HepG2 (cell line): ENCODE measurements at regions not wholly inside any gene's neighbourhood (a gene's known extent, or its start where the extent isn't known, plus 50 kb on each side); places are given as distances from the start of the nearest gene placed in this dataset.

ENCODE experiments used
- ATAC-seq: fragments of 200-7000 bp; cut with Tn5 transposase; 3 replicates; pipeline ENCODE4 v1.9.1; 2020; ENCODE audit warnings: mild to moderate bottlenecking, moderate library complexity
- BruUV-seq: library from RNA; stranded (reverse); fragments of 400-500 nt; replicated peaks from 2 replicates; lab custom pipeline; 2021; lab: Mats Ljungman, UMichigan
- CTCF ChIA-PET: fragments of 300-600 bp; formaldehyde crosslinking; extraction: SDS; loops from one replicate; lab custom pipeline; 2021; ENCODE audit warnings: low total read pairs, inconsistent platforms, low intra/inter-chr PET ratio; lab: Yijun Ruan, JAX
- POLR2A ChIA-PET: fragments of 350-600 bp; sonication (Branson Sonifier 250); formaldehyde crosslinking; loops from one replicate; lab custom pipeline; 2020; ENCODE audit warnings: antibody characterized with exemption, inconsistent platforms; lab: Yijun Ruan, JAX
- DNase-seq: peaks from one replicate; pipeline ENCODE4 v3.0.0-alpha.2; 2015; ENCODE audit warnings: low spot score
- FAIRE-seq: peaks from 3 replicates; lab custom pipeline; 2011; peaks lifted over from hg19 to GRCh38; lab: Jason Lieb, UNC
- H2AFZ ChIP-seq: one replicate; pipeline ENCODE4 v1.6.1; 2011; ENCODE audit warnings: low read length, inconsistent platforms
- H3K27ac ChIP-seq: fragments of 300-600 bp; 3 replicates; pipeline ENCODE4 v1.8.0; 2011; ENCODE audit warnings: mixed run types, mild to moderate bottlenecking, mixed read lengths, low read length, inconsistent platforms; ENCODE audit not compliant: insufficient read depth; ENCODE audit errors: extremely low read length
- H3K27me3 ChIP-seq, 2 experiments: fragments of 200-600 bp in 1 of 2; 2 replicates in 1 of 2; 3 replicates in 1 of 2; pipeline versions ENCODE4 v1.6.0 to v1.8.0; 2011; ENCODE audit warnings: low read length in 2 of 2, mild to moderate bottlenecking in 2 of 2, moderate library complexity in 2 of 2, inconsistent platforms in 1 of 2; ENCODE audit not compliant: insufficient read depth in 2 of 2, control insufficient read depth in 1 of 2
- H3K36me3 ChIP-seq, 2 experiments: fragments of 200-600 bp in 1 of 2; replicated peaks in 1 of 2; 2 replicates in 1 of 2; 3 replicates in 1 of 2; pipeline versions ENCODE4 v1.5.1 to v1.8.0; 2011; ENCODE audit warnings: low read length in 2 of 2, inconsistent platforms in 1 of 2; ENCODE audit not compliant: insufficient read depth in 2 of 2, control insufficient read depth in 1 of 2
- H3K4me1 ChIP-seq: 2 replicates; pipeline ENCODE4 v1.5.1; 2012; ENCODE audit warnings: low read length, inconsistent platforms; ENCODE audit not compliant: insufficient read depth
- H3K4me2 ChIP-seq: 2 replicates; pipeline ENCODE4 v1.6.0; 2011; ENCODE audit warnings: low read depth, low read length, inconsistent platforms
- H3K4me3 ChIP-seq, 3 experiments: fragments of 200-600 bp in 1 of 3; sonication (generic), shearing (Covaris generic) in 1 of 3; replicated peaks in 1 of 3; 2 replicates each; pipeline ENCODE4 v1.5.1; 2011 to 2016; ENCODE audit warnings: low read length in 3 of 3, inconsistent platforms in 2 of 3, low read depth in 2 of 3, mild to moderate bottlenecking in 2 of 3, control low read depth in 1 of 3, mixed read lengths in 1 of 3; ENCODE audit not compliant: insufficient read depth in 1 of 3
- H3K79me2 ChIP-seq: one replicate; pipeline ENCODE4 v1.6.1; 2011; ENCODE audit warnings: low read length, inconsistent platforms; ENCODE audit not compliant: insufficient read depth
- H3K9ac ChIP-seq: 2 replicates; pipeline ENCODE4 v1.6.0; 2011; ENCODE audit warnings: mild to moderate bottlenecking, low read depth, low read length, inconsistent platforms; ENCODE audit not compliant: insufficient read depth
- H3K9me3 ChIP-seq: 2 replicates; pipeline ENCODE4 v1.5.1; 2012; ENCODE audit warnings: mild to moderate bottlenecking, low read length
- H4K20me1 ChIP-seq: 2 replicates; pipeline ENCODE4 v1.6.0; 2011; ENCODE audit warnings: inconsistent platforms, mild to moderate bottlenecking, low read length, moderate library complexity; ENCODE audit not compliant: insufficient read depth
- ASH2L ChIP-seq: fragments of 300-600, 200-600 bp; sonication (generic); IDR thresholded peaks from 2 replicates; pipeline ENCODE4 v1.7.0; 2017; ENCODE audit warnings: low read depth, mild to moderate bottlenecking, moderate library complexity, mixed read lengths, low read length; ENCODE audit not compliant: insufficient read length
- DPF2 ChIP-seq: sonication (generic); formaldehyde crosslinking; IDR thresholded peaks from 2 replicates; pipeline ENCODE4 v1.4.0; 2020; ENCODE audit warnings: mild to moderate bottlenecking, low read depth, missing genetic modification reagents, borderline replicate concordance
- ZBTB20 ChIP-seq: sonication (generic); formaldehyde crosslinking; IDR thresholded peaks from 2 replicates; pipeline ENCODE4 v1.8.1; 2023; ENCODE audit warnings: missing genetic modification reagents, low read depth, mild to moderate bottlenecking, borderline replicate concordance
- ZBTB33 ChIP-seq: sonication (generic); formaldehyde crosslinking; IDR thresholded peaks from 2 replicates; pipeline ENCODE4 v1.4.0; 2020; ENCODE audit warnings: missing genetic modification reagents
- ZNF143 ChIP-seq: sonication (generic); formaldehyde crosslinking; IDR thresholded peaks from 2 replicates; pipeline ENCODE4 v1.4.0; 2020; ENCODE audit warnings: missing genetic modification reagents
- WGBS: methylation state at CpG from one replicate; pipeline ENCODE4 v1.1.6; 2017; ENCODE audit warnings: low lambda C conversion rate; 5-methylcytosine and 5-hydroxymethylcytosine counted together
- in situ Hi-C: cut with HindIII; loops from 2 replicates; pipeline ENCODE4 v1.10.0; 2017; ENCODE audit warnings: low pct_unique_long_range_greater_than_20kb; ENCODE audit not compliant: extremely low pct_ligation_motif_present
- intact Hi-C: fragments of 100-400 bp; cut with micrococcal nuclease; formaldehyde crosslinking; loops from one replicate; pipeline ENCODE4 v1.10.0; 2022; ENCODE audit not compliant: unreplicated experiment

DNA sequence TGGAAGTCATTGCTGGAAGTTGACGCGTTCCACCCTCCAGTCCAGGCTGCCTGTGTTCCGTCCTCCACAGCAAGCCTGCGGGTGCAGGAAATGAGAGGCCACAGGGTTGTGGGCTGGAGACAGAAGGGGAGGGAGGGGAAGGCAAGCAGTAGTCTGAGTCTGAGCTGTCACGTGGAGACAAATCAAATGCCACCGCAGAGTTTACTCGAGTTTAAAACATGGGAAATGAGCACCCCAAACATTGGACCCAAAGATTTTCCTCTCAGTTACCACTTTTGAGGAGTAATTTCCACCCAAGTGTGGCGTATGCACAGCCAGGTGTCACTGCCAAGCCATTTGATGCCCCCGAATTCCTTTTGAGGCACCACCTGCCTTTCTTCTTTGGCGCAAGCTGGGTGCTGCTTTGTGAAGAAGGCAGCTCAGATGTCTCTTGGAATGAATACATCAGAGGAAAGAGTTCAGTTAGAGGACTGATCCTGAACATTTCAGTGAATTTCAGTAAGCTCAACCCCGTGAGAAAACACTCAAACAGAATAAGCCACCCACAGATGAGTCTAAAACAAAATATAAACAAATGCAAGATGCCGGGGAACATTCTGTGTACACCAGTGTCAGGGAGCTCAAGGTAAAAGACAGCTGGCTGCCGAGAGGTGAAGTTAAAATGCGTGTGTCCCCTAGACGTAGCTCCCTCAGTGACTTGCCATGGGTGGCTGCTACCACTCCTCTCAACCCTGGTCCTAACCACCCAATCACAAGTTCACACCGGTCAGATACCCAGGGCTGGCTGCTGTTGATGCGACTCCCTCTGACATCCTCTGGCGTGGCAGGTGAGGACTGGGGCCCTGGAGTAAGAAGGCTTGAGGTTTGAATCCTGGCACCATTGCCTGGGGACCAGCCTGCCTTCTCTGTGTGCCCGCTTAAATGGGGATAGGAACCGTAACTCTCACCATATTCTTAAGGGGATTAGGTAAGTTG, 203.8 kb downstream of the UACA start:
- in situ Hi-C loops: no loop called here

More for the DNA sequence above, 203.8 kb downstream of the UACA start:
- H3K36me3 ChIP-seq: no peaks in the 10 kb centered on the region
- H3K4me3 ChIP-seq: no peak overlapping the region
- ChIA-PET CTCF (no interaction called here), POLR2A (no interaction called here)
- FAIRE-seq (no peak), ATAC-seq (no peak), DNase-seq (no peak)
- H3K9me3 ChIP-seq: no peaks in the 10 kb centered on the region
- no peaks in the 10 kb centered on the region for H3K79me2 ChIP-seq
- WGBS: 47% methylated on average over 20 of the region's 20 CpGs
- H4K20me1 ChIP-seq: no peaks in the 10 kb centered on the region; the same call in 1 of the 2 replicates
- H3K27me3 ChIP-seq: peaks cover 1 to 7% of the 10 kb centered on the region in 2 experiments; a peak in 2 of 5 replicates
- BruUV-seq: no TSS peak
- no peaks in the 10 kb centered on the region for H3K4me1 ChIP-seq
- H3K9ac ChIP-seq: no peak overlapping the region
- no peak overlapping the region for H3K27ac ChIP-seq
- H2AFZ ChIP-seq: no peak overlapping the region
- no peak overlapping the region for H3K4me2 ChIP-seq
- TF ChIP-seq DPF2 (CRISPR knock-in tag) (no peak), ZNF143 (CRISPR knock-in tag) (no peak), ZBTB33 (no peak), ZBTB20 (CRISPR knock-in tag) (no peak), ASH2L (no peak)
- intact Hi-C loops: no loop called here
